SW480 (cell line): ENCODE measurements at regions not wholly inside any gene's neighbourhood (a gene's known extent, or its start where the extent isn't known, plus 50 kb on each side); places are given as distances from the start of the nearest gene placed in this dataset.

Source experiments
- DNase-seq: peaks from one replicate; pipeline ENCODE4 v3.0.0-alpha.2; 2016; ENCODE audit warnings: low spot score

- DNase-seq = no peak
These were observed 290.7 kb upstream of the DDX18 start for GRCh38 chr2:117523711-117524238.

DNA sequence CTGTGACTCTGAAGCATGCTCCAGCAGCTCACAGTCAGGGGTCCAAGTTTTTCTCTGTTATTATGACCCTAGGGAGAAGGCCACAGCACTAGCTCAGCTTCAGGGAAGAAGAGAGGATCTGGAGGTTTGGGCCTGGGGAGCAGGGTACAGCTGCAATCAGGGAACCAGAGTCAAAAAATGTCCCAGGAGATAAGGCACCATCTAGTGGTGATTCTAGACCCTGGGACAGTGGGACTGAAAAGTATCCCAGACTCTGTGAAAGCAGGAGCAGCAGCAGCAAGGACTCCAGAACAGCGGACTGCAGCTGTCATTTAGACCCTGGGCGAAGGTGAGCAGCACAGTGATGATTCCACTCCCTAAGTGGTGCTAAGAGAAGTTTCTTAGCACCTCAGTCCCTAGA, 278.4 kb upstream of the DDX18 start:
- no peak for DNase-seq

GRCh38 chr2:117537032-117537431, 277.5 kb upstream of the DDX18 start:
- no peak for DNase-seq

DNA sequence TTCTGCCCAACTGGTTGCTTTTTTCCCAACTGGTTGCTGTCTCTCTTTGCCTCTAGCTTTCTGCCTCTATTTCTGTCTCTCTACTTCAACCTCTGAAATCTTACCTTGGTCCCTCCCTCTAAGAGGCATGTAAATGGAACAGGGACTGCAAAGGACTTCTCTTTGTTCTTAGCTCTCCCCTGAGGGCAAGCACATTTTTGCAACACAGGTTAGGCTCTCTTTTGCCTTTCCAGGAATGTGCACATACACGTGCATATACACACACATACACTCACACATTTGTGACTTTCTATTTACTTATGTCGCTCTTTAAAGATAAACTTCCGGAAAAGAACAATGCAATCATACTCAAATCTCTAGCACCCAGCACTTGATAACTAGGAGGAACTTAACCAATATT, 262.6 kb upstream of the DDX18 start:
- DNase-seq = no peak

DNA sequence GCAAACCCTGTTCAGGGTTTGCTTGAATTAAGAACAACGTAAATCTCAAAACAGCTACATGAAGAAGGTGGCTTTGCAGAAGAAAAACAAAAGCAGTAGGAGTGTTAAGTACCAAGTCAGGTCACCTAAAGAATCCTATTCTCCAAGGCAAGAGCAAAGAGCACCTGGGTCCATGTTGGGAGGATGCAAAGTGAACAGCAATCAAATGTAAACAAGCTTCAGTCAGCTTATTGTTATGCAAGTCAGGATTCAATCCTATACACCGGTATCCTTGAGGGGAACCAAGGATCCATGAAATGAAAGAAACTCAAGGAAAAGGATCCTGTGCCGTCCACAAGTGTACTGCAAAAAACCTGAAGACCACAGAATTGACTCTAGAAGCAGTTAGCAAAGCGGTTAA, 261.0 kb upstream of the DDX18 start:
- no peak for DNase-seq

GRCh38 chr2:117555965-117556364, 258.5 kb upstream of the DDX18 start:
- DNase-seq = peak; percentile 15

DNA sequence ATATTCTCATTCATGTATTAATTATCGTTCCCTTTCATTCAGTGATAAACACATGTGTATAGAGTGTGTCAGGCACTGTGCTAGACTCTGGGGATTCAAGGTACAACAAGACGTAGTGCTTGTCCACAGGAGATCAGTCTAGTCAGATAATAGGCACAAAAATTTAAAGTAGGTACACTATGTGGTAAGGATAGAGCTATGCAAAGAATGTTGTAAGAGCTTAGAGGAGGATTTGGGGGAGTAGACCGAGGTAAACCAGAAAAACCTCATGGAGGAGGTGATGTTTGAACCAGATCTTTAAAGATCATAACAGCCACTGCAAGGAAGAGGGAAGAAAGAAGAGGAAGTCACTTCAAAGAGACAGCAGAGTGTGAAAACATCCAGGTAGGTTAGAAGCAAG, 256.9 kb upstream of the DDX18 start:
- peak; percentile 6 for DNase-seq

- no peak for DNase-seq
These were observed 251.8 kb upstream of the DDX18 start for GRCh38 chr2:117562654-117563053.

DNA sequence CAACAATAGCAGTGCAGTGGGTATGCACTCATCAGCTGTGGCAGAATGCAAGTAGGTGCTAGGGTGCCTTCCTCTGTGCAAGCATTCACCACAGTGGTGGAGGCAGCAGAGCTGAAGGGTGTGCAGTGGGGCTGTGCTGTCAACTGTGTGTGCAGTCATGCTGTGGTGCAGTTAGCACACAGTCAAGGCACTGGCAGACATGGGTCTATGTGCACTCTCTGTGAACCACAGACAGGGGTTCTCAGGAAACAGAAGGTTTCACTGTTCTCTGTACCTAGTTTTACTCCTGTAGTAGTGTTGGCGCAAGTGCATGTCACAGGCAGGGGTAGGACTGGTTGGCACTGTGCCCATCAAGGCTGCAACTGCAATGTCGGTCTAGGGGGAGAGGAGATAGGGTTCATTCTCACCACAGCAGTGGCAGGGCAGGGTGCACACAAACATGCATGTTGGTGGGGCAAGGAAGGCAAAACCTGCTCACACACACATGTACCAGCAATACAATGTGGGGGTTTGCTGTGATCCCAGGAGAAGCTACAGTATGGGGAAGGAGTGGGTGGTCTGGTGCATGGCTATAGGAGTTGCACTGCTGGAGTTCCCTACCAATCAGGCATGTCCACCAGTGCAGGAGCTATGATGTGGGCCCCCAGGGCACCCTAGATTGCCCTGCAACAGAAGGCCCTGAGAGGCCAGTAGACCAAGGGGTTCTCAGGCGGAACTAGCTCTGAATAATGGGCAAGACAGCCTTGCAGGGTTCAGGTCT, 242.7 kb upstream of the DDX18 start:
- DNase-seq = no peak

GRCh38 chr2:117587310-117587709, 227.2 kb upstream of the DDX18 start:
- no peak for DNase-seq

- no peak for DNase-seq
These were observed 211.4 kb upstream of the DDX18 start for GRCh38 chr2:117603060-117603459.

DNA sequence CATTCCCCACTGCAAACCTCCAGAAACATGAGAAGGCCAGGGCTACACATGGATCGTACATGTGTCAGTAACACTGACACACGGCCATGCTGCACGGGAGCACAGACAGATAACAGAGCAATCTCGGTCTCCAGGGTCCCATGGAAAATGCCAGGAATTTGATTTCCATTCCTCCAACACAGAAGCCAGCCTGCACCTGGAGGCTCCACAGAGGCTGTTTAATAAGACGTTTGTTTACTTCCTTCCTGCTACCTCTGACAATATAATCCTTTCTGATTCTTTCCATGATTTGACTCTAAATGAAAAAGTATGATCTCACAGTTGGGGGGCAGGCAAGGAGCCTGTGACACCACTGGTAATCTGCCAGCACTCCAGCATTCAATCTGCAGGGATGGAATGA, 210.9 kb upstream of the DDX18 start:
- DNase-seq = no peak

GRCh38 chr2:117607202-117607601, 207.3 kb upstream of the DDX18 start:
- no peak for DNase-seq

- DNase-seq = no peak
These were observed 201.4 kb upstream of the DDX18 start for GRCh38 chr2:117613101-117613500.

DNA sequence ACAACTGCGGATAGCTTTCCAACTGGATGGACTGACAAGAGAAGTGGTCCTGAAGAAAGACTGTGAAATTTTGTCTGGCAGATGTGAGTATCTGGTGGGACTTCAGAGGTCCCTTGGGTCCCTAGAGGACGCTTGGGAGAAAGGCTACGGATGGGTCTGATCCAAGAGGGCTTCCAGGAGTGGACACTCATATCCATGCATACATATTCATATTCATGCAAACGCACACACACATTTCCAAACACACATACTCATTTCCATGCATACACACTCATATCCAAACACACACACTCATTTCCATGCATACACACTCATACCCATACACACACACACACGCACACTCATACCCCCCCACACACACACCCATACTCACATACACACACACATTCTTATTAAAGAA, 200.2 kb upstream of the DDX18 start:
- no peak for DNase-seq

GRCh38 chr2:117614823-117615534, 199.5 kb upstream of the DDX18 start:
- no peak for DNase-seq

DNA sequence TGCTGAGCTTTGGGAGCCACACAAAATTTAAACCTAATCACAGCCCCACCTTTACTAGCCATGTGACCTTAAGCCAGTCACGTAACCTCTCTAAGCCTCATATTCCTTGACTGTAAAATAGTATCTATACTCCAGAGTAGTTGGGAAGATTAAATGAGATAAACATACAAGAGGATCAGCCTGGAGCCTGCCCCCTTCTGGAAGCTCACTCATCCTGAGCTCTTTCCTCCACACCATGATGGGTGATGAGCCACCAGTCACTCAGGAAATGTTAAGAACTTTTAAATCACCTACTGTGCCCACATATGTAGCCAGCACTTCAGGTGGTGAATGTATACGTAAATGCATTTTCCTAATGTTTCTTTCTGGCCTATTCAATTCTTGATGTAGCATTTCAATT, 195.9 kb upstream of the DDX18 start:
- DNase-seq = no peak

GRCh38 chr2:117621326-117621725, 193.2 kb upstream of the DDX18 start:
- no peak for DNase-seq

DNA sequence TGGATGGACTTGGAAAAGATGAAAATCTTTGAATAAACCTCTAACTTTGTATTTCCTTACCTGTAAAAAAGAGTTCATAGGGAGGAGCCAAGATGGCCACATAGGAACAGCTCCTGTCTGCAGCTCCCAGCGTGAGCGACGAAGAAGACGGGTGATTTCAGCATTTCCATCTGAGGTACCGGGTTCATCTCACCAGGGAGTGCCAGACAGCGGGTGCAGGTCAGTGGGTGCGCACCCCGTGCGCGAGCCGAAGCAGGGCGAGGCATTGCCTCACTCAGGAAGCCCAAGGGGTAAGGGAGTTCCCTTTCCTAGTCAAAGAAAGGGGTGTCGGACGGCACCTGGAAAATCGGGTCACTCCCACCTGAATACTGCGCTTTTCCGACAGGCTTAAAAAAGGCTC, 191.3 kb upstream of the DDX18 start:
- DNase-seq = peak; percentile 20

- no peak for DNase-seq
These were observed 183.1 kb upstream of the DDX18 start for GRCh38 chr2:117631152-117631945.

DNA sequence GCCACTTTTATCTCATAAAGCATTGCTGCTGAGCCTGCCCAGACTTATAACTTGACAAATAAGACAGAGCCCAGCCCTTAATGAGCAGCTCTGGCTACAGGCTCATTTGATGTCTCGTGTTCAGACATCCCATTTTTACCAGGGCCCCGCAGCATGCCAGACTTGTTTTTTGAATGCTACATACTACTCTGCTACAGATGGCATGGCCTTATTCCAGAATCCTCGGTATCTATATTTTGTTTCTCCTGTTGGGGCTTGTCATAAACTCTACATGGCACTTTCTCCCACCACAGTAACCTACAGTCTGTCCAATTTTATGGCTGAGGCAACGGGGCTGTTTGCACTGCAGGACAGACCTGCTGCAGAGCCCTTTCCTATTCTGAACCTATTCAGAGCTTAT, 179.0 kb upstream of the DDX18 start:
- DNase-seq = no peak

- no peak for DNase-seq
These were observed 175.1 kb upstream of the DDX18 start for GRCh38 chr2:117639401-117639800.

DNA sequence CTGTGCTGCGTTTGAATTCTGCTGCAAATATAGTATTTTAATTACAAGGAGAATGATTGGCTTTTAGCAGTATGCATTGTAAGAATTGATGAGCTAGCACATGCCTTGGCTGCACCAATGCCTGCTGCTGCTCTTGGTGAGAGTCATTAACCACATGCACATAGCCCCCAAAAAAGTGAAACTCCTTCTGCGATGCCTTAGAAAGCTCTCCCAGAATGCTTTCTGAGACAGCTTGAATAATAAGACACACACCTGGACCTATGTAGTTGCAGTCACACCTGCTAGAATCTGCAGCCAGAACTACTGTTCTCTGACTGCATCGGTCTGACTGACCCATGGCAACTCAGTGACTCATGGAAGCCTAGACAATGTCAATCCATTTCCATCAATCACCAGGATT, 170.1 kb upstream of the DDX18 start:
- no peak for DNase-seq
